ENCODE measurements at regions not wholly inside any gene's neighbourhood (a gene's known extent, or its start where the extent isn't known, plus 50 kb on each side); places are given as distances from the start of the nearest gene placed in this dataset.
A peak's percentile ranks its signal among the peaks of the same experiment; 100 is the strongest.

GRCh38 chr5:56482363-56482762 is 249.2 kb upstream of the ANKRD55 start:
- DNase-seq (ENCODE audit: low read depth in 2 of 2): no peak

GRCh38 chr5:56481428-56482357 is 248.6 kb upstream of the ANKRD55 start:
- no peak for DNase-seq (ENCODE audit: low read depth in 2 of 2)

- no peak for DNase-seq (ENCODE audit: low read depth in 2 of 2)
Observed at GRCh38 chr5:56480705-56481427, 247.7 kb upstream of the ANKRD55 start.

DNA sequence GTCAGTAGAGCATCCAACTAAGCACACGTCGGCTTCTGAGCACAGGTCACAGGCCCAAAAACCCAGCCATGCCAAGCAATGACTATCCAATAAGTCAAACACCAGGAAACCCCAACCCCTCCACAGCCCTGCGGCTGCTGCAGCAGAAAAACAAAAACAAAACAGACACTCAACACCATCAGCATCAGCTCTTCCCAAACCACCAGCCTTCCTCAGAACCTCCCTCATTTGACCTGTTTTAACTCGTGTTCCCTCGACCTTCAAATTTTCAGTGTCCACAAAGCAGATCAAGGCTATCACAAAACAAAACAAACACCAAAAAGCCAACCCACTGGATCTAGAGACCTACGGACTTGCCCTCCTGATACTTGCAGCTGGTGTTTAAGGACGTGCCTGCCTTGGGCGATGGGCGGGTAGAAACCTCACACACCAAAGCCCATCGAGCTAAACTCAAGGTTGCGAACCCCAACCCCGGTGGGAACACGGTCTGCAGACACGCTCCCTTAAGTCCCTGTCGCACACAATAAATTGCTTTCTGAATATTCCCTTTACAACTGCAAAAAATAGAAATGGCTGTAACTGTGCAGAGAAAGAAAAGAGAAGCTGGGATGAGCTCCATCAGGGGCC is 247.1 kb upstream of the ANKRD55 start:
- DNase-seq (ENCODE audit: low read depth in 2 of 2): peak in 1 of 2 donors; percentile 2

GRCh38 chr5:56479696-56480077 is 246.6 kb upstream of the ANKRD55 start:
- no peak for DNase-seq (ENCODE audit: low read depth in 2 of 2)

DNA sequence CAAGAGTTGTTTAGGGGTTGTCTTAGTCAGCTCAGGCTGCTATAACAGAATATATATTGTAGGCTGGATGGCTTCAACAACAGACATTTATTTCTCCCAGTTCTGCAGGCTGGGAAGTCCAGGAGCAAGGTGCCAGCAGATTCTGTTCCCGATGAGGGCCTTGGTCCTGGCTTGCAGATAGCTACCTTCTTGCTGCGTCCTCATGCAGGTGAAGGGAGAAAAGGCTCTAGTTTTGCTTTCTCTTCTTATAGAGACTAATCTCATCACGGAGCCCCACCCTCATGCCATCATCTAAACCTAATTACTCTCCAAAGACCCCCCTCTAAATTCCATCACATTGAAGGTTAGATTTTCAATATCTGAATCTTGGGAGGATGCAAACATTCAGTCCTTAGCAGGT is 246.0 kb upstream of the ANKRD55 start:
- no peak for DNase-seq (ENCODE audit: low read depth in 2 of 2)

DNA sequence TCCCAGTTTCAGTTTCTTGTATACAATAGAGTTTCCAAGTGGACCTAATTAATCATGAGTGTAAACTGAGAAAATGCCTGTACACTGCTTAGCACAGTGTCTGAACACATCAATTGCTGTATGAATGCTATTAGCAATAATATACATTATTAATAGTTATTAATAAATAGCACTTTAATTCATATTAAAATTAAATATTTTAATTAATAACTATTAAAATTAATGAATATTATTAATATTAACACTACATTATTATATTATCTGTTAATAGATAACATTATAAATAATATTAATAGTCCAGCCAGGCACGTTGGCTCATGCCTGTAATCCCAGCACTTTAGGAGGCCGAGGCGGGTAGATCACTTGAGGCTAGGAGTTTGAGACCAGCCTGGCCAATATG is 244.9 kb upstream of the ANKRD55 start:
- no peak for DNase-seq (ENCODE audit: low read depth in 2 of 2)

DNA sequence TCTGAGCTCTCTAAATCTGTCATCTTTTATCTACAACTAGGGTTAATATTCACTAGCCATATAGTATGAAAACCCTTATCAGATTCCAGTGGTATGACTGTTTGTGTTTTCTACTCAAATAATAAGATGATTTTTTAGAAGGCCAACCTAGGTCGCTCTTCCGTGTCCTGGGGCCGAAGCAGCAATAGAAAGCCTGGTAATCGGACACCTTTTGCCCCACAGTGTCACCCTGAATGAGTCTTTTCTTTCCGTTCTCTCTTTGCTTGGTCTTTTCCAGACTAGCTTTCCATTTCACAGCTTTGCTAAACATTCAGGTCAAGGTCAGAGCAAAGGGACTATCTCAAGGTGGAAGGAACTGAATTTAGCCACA is 243.3 kb upstream of the ANKRD55 start:
- no peak for DNase-seq (ENCODE audit: low read depth in 2 of 2)

GRCh38 chr5:56475689-56476486 is 242.8 kb upstream of the ANKRD55 start:
- no peak for DNase-seq (ENCODE audit: low read depth in 2 of 2)

DNA sequence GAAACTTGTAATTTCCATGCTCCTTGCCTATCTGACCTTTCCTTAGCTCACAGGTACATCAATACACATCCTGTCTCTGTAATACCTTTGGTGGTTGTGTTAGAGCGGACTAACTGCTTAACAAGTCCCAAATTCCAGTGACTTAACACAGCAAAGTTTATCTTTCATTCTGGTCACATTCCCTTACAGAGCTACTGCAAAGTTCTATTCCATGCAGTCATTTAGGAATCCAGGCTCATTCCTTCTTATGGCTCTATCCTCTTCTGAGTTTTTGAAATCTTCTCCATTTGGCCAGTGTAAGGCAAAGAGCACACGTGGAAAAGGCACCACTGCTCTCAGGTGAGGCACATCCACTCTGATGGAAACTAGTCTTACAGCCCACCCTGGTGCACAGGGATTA is 238.6 kb upstream of the ANKRD55 start:
- no peak for DNase-seq (ENCODE audit: low read depth in 2 of 2)

GRCh38 chr5:56470007-56470406 is 236.9 kb upstream of the ANKRD55 start:
- no peak for DNase-seq (ENCODE audit: low read depth in 2 of 2)

- DNase-seq (ENCODE audit: low read depth in 2 of 2): no peak
Observed at GRCh38 chr5:56468277-56468676, 235.1 kb upstream of the ANKRD55 start.

- no peak for DNase-seq (ENCODE audit: low read depth in 2 of 2)
Observed at GRCh38 chr5:56467176-56467717, 234.1 kb upstream of the ANKRD55 start.

- DNase-seq (ENCODE audit: low read depth in 2 of 2): no peak
Observed at GRCh38 chr5:56466136-56466816, 233.1 kb upstream of the ANKRD55 start.

DNA sequence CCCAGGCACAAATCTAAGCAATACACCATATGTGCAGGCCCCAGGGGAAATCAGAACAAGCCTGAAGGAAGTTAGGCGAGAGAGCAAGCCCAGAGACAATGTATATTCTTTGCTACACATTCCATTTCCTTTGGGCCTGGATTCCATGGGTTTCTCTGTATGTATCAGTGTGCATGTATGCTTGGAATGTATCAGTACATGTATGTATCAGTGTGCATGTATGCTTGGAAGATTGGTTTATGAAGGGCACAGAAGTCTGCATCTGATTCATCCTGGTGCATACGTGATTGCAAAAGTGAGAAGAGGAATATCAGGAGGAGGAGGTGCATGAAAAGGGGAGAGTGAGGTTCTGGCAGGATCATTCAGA is 232.6 kb upstream of the ANKRD55 start:
- no peak for DNase-seq (ENCODE audit: low read depth in 2 of 2)

DNA sequence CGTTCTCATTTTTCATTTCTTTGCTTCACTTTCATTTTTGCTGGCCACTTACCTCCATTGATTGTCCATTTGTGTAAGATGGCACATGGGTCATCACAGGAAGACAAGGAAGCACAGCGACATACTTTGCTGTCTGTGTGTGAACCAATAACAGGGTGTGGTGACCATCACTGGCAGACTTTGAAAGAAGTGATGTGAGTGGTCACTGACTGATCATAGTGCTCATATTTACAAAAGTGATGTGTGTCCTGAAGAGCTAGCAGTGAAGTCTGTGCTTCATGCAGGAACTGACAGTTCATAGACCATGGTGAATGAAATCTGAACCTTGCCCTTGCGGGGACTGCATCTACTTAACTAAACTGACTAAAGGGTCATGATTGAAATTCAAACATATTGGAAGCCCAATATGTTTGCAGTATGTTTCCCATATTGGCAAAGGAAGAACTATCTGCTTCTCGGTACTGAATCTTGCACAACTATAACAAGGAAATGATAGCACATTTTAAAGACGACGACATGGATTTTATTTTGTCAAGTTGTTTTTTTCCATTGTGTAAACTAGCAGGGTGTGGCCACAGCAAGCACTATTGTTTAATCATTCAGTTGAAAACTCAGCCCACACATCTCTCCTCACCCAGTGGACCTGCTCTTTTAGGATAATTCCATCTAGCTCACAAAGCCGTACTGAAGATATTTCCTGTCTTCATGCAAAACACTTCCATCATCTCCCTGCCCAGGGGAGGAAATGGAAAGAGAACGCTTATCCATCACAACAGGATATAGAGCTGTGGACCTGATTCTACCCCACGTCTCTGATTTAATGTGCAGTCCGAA is 232.0 kb upstream of the ANKRD55 start:
- DNase-seq (ENCODE audit: low read depth in 2 of 2): no peak

GRCh38 chr5:56463944-56464571 is 230.9 kb upstream of the ANKRD55 start:
- DNase-seq (ENCODE audit: low read depth in 2 of 2): no peak

DNA sequence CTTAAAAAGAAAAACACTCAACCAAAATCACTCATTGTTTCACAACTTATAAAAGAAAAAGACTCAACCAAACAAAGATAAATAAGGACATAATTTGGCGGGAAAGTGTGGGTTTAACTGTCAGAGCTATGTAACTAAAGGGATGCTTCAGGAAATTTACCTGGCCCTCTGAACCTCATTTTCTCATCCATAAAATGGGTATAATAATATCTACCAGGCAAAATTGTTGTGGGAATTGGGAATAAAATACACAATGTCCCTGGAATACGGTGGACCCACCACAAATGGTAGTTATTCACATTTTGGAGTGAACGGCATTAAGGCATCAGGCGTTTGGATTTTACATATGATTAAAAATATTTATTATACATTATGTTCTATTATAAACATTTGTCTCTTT is 228.5 kb upstream of the ANKRD55 start:
- no peak for DNase-seq (ENCODE audit: low read depth in 2 of 2)

DNA sequence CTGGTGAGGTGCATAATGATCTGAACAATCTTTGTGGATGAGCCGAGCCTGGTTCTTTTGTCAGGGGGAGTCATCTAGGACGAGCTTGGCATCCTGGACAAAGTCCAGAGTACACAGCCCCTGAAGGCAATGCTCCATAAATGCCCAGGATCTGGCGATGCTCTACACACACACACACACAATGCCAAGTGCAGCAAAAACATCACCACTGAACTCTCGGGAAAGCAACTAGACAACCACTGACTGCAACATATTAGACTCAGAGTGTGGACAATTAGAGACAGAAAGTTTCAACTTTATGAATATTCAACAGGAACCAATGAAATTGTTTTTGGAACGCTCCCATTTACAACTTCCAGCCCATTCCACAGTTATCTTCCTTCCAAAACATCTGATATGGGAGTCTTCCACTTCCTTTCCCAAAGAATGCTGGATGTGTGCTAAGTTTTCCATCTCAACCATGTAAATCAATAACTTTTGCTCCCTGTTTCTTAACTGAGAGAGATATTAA is 227.6 kb upstream of the ANKRD55 start:
- no peak for DNase-seq (ENCODE audit: low read depth in 2 of 2)

DNA sequence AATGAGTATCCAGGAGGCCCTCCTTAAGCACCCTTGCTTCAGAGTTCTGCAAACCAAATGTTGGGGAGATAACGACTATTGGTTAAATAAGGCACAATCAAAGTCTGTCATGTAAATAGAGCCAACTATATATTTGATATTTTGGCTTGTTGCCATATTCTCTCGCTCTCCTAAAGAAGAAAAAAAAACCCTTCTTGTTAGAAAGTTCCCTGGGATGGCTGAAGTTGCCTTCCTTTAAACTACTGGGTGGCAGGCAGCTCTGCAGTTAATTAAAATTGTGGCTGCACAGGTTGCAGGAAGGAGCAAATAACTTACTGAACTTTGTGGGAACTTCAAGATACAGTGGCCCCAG is 227.0 kb upstream of the ANKRD55 start:
- no peak for DNase-seq (ENCODE audit: low read depth in 2 of 2)
